Psoas muscle (tissue), 7 donors: ENCODE measurements at regions not wholly inside any gene's neighbourhood (a gene's known extent, or its start where the extent isn't known, plus 50 kb on each side); places are given as distances from the start of the nearest gene placed in this dataset.

ENCODE experiments used
- ATAC-seq, 4 donors: fragments of 200-7000 bp; cut with Tn5 transposase; one replicate each; pipeline ENCODE4 v1.9.1; 2020; ENCODE audit warnings: moderate library complexity in 3 of 4, mild to moderate bottlenecking in 2 of 4
- DNase-seq, 2 donors: peaks; one replicate each; pipeline ENCODE4 v3.0.0-alpha.2; 2020
- H3K27ac ChIP-seq: fragments of 200-600 bp; one replicate; pipeline ENCODE4 v1.8.0; 2022
- H3K27me3 ChIP-seq, 3 donors: fragments of 200-600 bp in 1 of 3; one replicate each; pipeline versions ENCODE4 v1.6.1 to v1.8.0; 2013 to 2022; ENCODE audit warnings: low read length in 2 of 3, mild to moderate bottlenecking in 2 of 3, moderate library complexity in 1 of 3; ENCODE audit not compliant: insufficient read depth in 3 of 3
- H3K36me3 ChIP-seq, 2 donors: fragments of 200-600 bp in 1 of 2; one replicate each; pipeline versions ENCODE4 v1.6.1 to v1.8.0; 2013 to 2022; ENCODE audit warnings: low read depth in 1 of 2, mild to moderate bottlenecking in 1 of 2, moderate library complexity in 1 of 2; ENCODE audit not compliant: insufficient read depth in 1 of 2
- H3K4me1 ChIP-seq: fragments of 200-600 bp; one replicate; pipeline ENCODE4 v1.8.0; 2022
- H3K4me3 ChIP-seq: fragments of 200-600 bp; one replicate; pipeline ENCODE4 v1.8.0; 2022; ENCODE audit warnings: mild to moderate bottlenecking
- H3K9me3 ChIP-seq: fragments of 200-600 bp; one replicate; pipeline ENCODE4 v1.8.0; 2022
- CTCF ChIP-seq: fragments of 200-600 bp; IDR thresholded peaks from one replicate; pipeline ENCODE4 v1.8.0; 2022; ENCODE audit warnings: antibody characterized with exemption
- WGBS, 3 donors: extraction: QIAGEN DNeasy Blood & Tissue Kit; methylation state at CpG; one replicate each; pipeline versions ENCODE4 v1.1.6 to v1.1.7; 2013; 5-methylcytosine and 5-hydroxymethylcytosine counted together
- intact Hi-C, 2 donors: fragments of 100-400 bp; cut with DNase I; formaldehyde crosslinking; loops; one replicate each; pipeline versions ENCODE4 v1.11.0 to v1.14.2; 2022
- donor health status: healthy with polysubstance abuse.
- donor health status: DM: no; HTN: no; CAD: no; lungs with moderate emphysema.
- donor health status: Bipolar disorder and iron deficiency.
- donor health status: healthy.
- donor health status: DM: yes; HTN: yes; CAD: no.
- donor health status: DM: no; HTN: no; CAD: no.
- donor health status: DM: yes; HTN: yes; CAD: no.

DNA sequence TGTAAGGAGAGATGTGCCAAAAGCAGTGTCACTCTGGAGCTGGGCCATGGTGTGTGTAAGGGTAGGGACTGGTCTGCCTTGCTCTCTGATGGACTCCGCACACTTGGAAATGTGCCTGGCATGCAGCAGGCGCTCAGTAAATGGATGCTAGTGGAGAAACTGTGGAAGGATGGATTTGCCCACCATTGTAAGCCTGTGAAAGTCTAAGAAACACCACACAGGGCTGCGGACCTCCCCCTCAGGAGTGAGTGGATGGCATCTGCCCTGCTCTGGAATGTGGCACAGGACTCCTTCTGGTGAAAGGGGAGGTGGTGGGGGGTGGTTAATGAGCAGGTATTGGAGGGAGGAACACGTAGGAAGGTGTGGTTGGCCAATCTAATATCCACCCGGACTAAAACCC, 62.2 kb upstream of the ACAN start:
- TF ChIP-seq CTCF, result no peak
- Histone ChIP-seq H3K27me3 (peaks cover 0 to 25% (median 4%) of the 10 kb centered on the region in 3 donors), H3K9me3 (no peaks in the 10 kb centered on the region), H3K36me3 (no peaks in the 10 kb centered on the region), H3K27ac (no peak overlapping the region), H3K4me1 (no peaks in the 10 kb centered on the region), H3K4me3 (no peak overlapping the region)
- ATAC-seq, result no peak
- DNase-seq, result no peak
- intact Hi-C loops, result no loop called here
- WGBS, 3 donors, result 85 to 88% (median 85%) methylated on average over 5 of the region's 5 CpGs

- intact Hi-C loops, result no loop called here
- Histone ChIP-seq H3K4me3 (no peak overlapping the region), H3K4me1 (no peaks in the 10 kb centered on the region), H3K27me3 (peaks cover 0 to 25% (median 4%) of the 10 kb centered on the region in 3 donors), H3K27ac (no peak overlapping the region), H3K36me3 (no peaks in the 10 kb centered on the region), H3K9me3 (no peaks in the 10 kb centered on the region)
- no peak for TF ChIP-seq CTCF
- WGBS, 3 donors, result 67 to 82% (median 71%) methylated on average over 23 to 31 of the region's 31 CpGs
- ATAC-seq (no peak), DNase-seq (no peak)
Measured at GRCh38 chr15:88741671-88742070, 61.6 kb upstream of the ACAN start.

- WGBS, 3 donors, result 78 to 87% (median 85%) methylated on average over 4 of the region's 4 CpGs
Measured at GRCh38 chr15:88742161-88742560, 61.1 kb upstream of the ACAN start.

DNA sequence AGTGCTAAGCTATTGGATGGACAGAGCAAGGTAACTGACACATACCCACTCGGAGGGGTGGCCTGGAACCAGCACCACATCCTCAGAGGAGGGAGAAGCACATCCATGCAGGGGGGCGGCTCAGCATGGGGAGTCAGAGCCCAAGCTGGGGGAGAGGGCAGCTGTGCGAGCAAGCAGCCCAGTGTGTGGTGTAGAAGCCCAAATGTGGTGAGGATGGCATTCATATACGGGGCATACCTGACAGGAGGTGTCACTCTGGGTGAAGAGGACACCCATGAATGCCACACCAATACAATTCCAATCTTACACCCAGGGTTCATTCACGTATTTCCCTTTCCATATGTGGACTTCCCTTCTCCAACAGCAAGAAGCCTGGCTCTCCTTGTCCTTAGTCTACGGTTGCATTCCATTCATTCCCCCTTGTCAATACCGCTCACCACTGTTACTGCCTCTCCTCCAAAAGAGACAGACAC, 58.7 kb upstream of the ACAN start:
- Histone ChIP-seq H3K4me3 (no peak overlapping the region), H3K27ac (no peak overlapping the region), H3K36me3 (no peaks in the 10 kb centered on the region), H3K4me1 (no peaks in the 10 kb centered on the region), H3K9me3 (no peaks in the 10 kb centered on the region), H3K27me3 (peaks cover 0 to 30% (median 2%) of the 10 kb centered on the region in 3 donors)
- no peak for DNase-seq
- intact Hi-C loops, result no loop called here
- no peak for ATAC-seq
- TF ChIP-seq CTCF, result no peak
- 38 to 53% (median 46%) methylated on average over 7 of the region's 7 CpGs for WGBS, 3 donors

More at GRCh38 chr15:88742161-88742560, 61.1 kb upstream of the ACAN start:
- no peak for ATAC-seq
- TF ChIP-seq CTCF, result no peak
- H3K27ac ChIP-seq, result no peak overlapping the region
- H3K4me1 ChIP-seq, result no peaks in the 10 kb centered on the region
- no peaks in the 10 kb centered on the region for H3K9me3 ChIP-seq
- no peak overlapping the region for H3K4me3 ChIP-seq
- H3K36me3 ChIP-seq, result no peaks in the 10 kb centered on the region
- H3K27me3 ChIP-seq, result peaks cover 0 to 25% (median 4%) of the 10 kb centered on the region in 3 donors
- no peak for DNase-seq
- intact Hi-C loops, result no loop called here

DNA sequence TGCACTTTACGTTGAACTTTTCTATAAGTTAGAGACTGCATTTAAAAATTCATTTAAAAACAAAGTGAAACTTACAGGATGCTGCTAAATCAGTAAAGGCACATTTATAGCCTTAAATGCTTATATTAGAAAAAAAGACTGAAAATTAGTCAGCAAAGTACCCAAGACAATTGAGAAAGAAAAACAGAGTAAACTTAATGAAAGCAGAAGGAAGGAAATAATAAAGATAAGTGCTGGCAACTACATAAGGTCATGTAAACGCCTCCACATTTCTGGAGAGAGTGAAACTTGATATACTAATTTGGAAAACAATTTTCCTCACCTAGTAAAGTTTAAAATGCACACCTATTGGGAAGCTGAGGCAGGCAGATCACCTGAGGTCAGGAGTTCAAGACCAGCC, 58.2 kb upstream of the ACAN start:
- no peak for DNase-seq
- no peak for TF ChIP-seq CTCF
- ATAC-seq, result no peak
- Histone ChIP-seq H3K4me3 (no peak overlapping the region), H3K9me3 (no peaks in the 10 kb centered on the region), H3K27me3 (peaks cover 0 to 28% (median 2%) of the 10 kb centered on the region in 3 donors), H3K4me1 (no peaks in the 10 kb centered on the region), H3K27ac (no peak overlapping the region), H3K36me3 (no peaks in the 10 kb centered on the region)
- 30 to 42% (median 36%) methylated on average over 2 of the region's 2 CpGs for WGBS, 3 donors
- intact Hi-C loops, result no loop called here
